Natural killer cell (primary cell): ENCODE measurements at regions not wholly inside any gene's neighbourhood (a gene's known extent, or its start where the extent isn't known, plus 50 kb on each side); places are given as distances from the start of the nearest gene placed in this dataset.

Experiments used
- ATAC-seq, 3 donors: fragments of 150-1000 bp in 2 of 3; fragments of 200-7000 bp in 1 of 3; cut with Tn5 transposase; 1 replicate in 1 of 3; 2 replicates in 2 of 3; pipeline ENCODE4 v1.10.0; 2021; ENCODE audit warnings: mild to moderate bottlenecking in 2 of 3, moderate library complexity in 2 of 3
- DNase-seq, 2 donors: peaks; one replicate each; pipeline versions ENCODE4 v3.0.0 to v3.0.0-alpha.2; 2013 to 2021; ENCODE audit warnings: mixed read lengths in 1 of 2
- H3K27ac ChIP-seq: one replicate; pipeline ENCODE4 v1.5.1; 2013; ENCODE audit warnings: mild to moderate bottlenecking, low read length
- H3K27me3 ChIP-seq: one replicate; pipeline ENCODE4 v1.6.1; 2013; ENCODE audit warnings: low read length; ENCODE audit not compliant: control insufficient read depth, insufficient read depth
- H3K36me3 ChIP-seq: one replicate; pipeline ENCODE4 v1.6.1; 2013; ENCODE audit warnings: low read length; ENCODE audit not compliant: control insufficient read depth, insufficient read depth
- H3K4me1 ChIP-seq: one replicate; pipeline ENCODE4 v1.6.1; 2013; ENCODE audit warnings: low read length; ENCODE audit not compliant: control insufficient read depth, insufficient read depth
- H3K4me3 ChIP-seq: one replicate; pipeline ENCODE4 v1.5.1; 2013; ENCODE audit warnings: low read length
- H3K9me3 ChIP-seq: one replicate; pipeline ENCODE4 v1.6.1; 2013; ENCODE audit warnings: low read length; ENCODE audit not compliant: control insufficient read depth, insufficient read depth
- H3K27ac Mint-ChIP-seq, 2 donors: one replicate each; pipeline ENCODE4 v1.8.0; 2022; ENCODE audit warnings: mild to moderate bottlenecking in 2 of 2, mixed read lengths in 2 of 2, moderate library complexity in 1 of 2
- H3K27me3 Mint-ChIP-seq, 2 donors: one replicate each; pipeline ENCODE4 v1.8.0; 2022; ENCODE audit warnings: low read depth in 2 of 2, mixed read lengths in 2 of 2
- H3K36me3 Mint-ChIP-seq: one replicate; pipeline ENCODE4 v1.8.0; 2022; ENCODE audit warnings: mixed read lengths
- H3K4me1 Mint-ChIP-seq, 2 donors: one replicate each; pipeline ENCODE4 v1.8.0; 2022; ENCODE audit warnings: mixed read lengths in 2 of 2
- H3K4me3 Mint-ChIP-seq: one replicate; pipeline ENCODE4 v1.8.0; 2022; ENCODE audit warnings: mild to moderate bottlenecking, moderate library complexity, mixed read lengths
- H3K9me3 Mint-ChIP-seq, 2 donors: one replicate each; pipeline ENCODE4 v1.8.0; 2022; ENCODE audit warnings: mixed read lengths in 2 of 2
- CTCF ChIP-seq: fragments of 200-600 bp; IDR thresholded peaks from one replicate; pipeline ENCODE4 v1.8.0; 2022; ENCODE audit warnings: antibody characterized with exemption
- WGBS: methylation state at CpG from one replicate; pipeline ENCODE4 v1.1.7; 2013; ENCODE audit warnings: missing lambda C conversion rate; ENCODE audit not compliant: insufficient coverage; 5-methylcytosine and 5-hydroxymethylcytosine counted together
- intact Hi-C: fragments of 100-400 bp; cut with micrococcal nuclease; formaldehyde crosslinking; loops from one replicate; pipeline ENCODE4 v1.14.2; 2022

GRCh38 chr6:81396916-81397315 lies 355.6 kb downstream of the TENT5A start:
- ATAC-seq (no peak), DNase-seq (no peak)
- H3K4me3 Mint-ChIP-seq: no peak overlapping the region
- 98% methylated on average over 2 of the region's 2 CpGs for WGBS
- Histone ChIP-seq H3K36me3 (no peaks in the 10 kb centered on the region), H3K27me3 (no peaks in the 10 kb centered on the region), H3K9me3 (peaks cover 8% of the 10 kb centered on the region), H3K27ac (no peak overlapping the region), H3K4me1 (no peaks in the 10 kb centered on the region), H3K4me3 (no peak overlapping the region)
- H3K27ac Mint-ChIP-seq: no peak overlapping the region
- H3K4me1 Mint-ChIP-seq: no peaks in the 10 kb centered on the region
- TF ChIP-seq CTCF: no peak
- intact Hi-C loops: no loop called here
- peaks cover 8 to 13% of the 10 kb centered on the region in 2 donors for H3K9me3 Mint-ChIP-seq
- no peaks in the 10 kb centered on the region for H3K27me3 Mint-ChIP-seq
- no peaks in the 10 kb centered on the region for H3K36me3 Mint-ChIP-seq

GRCh38 chr6:81387163-81387562 lies 365.3 kb downstream of the TENT5A start:
- peaks cover 13 to 22% of the 10 kb centered on the region in 2 donors for H3K9me3 Mint-ChIP-seq
- H3K27me3 Mint-ChIP-seq: no peaks in the 10 kb centered on the region
- H3K27ac ChIP-seq: no peak overlapping the region
- intact Hi-C loops: no loop called here
- peaks cover 2% of the 10 kb centered on the region for H3K9me3 ChIP-seq
- no peaks in the 10 kb centered on the region for H3K36me3 ChIP-seq
- TF ChIP-seq CTCF: no peak
- 67% methylated on average over 1 of the region's 1 CpG for WGBS
- H3K4me1 ChIP-seq: no peaks in the 10 kb centered on the region
- no peak overlapping the region for H3K4me3 ChIP-seq
- H3K36me3 Mint-ChIP-seq: no peaks in the 10 kb centered on the region
- ATAC-seq: no peak
- no peak for DNase-seq
- no peaks in the 10 kb centered on the region for H3K27me3 ChIP-seq
- H3K4me1 Mint-ChIP-seq: no peaks in the 10 kb centered on the region
- H3K4me3 Mint-ChIP-seq: no peak overlapping the region
- H3K27ac Mint-ChIP-seq: no peak overlapping the region

- no peak for TF ChIP-seq CTCF
- no peaks in the 10 kb centered on the region for H3K4me1 Mint-ChIP-seq
- WGBS: 64% methylated on average over 1 of the region's 2 CpGs
- intact Hi-C loops: no loop called here
- H3K9me3 Mint-ChIP-seq: peaks cover 8 to 15% of the 10 kb centered on the region in 2 donors
- H3K4me3 Mint-ChIP-seq: no peak overlapping the region
- Histone ChIP-seq H3K27me3 (no peaks in the 10 kb centered on the region), H3K27ac (no peak overlapping the region), H3K4me1 (no peaks in the 10 kb centered on the region), H3K4me3 (no peak overlapping the region), H3K9me3 (no peaks in the 10 kb centered on the region), H3K36me3 (no peaks in the 10 kb centered on the region)
- no peaks in the 10 kb centered on the region for H3K27me3 Mint-ChIP-seq
- H3K27ac Mint-ChIP-seq: no peak overlapping the region
- ATAC-seq: no peak
- H3K36me3 Mint-ChIP-seq: no peaks in the 10 kb centered on the region
- DNase-seq: no peak
These were observed 367.6 kb downstream of the TENT5A start for GRCh38 chr6:81384921-81385320.

GRCh38 chr6:81383472-81383871 lies 369.0 kb downstream of the TENT5A start:
- Histone ChIP-seq H3K36me3 (no peaks in the 10 kb centered on the region), H3K27ac (no peak overlapping the region), H3K4me3 (no peak overlapping the region), H3K27me3 (no peaks in the 10 kb centered on the region), H3K4me1 (no peaks in the 10 kb centered on the region), H3K9me3 (no peaks in the 10 kb centered on the region)
- TF ChIP-seq CTCF: no peak
- no peak overlapping the region for H3K27ac Mint-ChIP-seq
- no peaks in the 10 kb centered on the region for H3K27me3 Mint-ChIP-seq
- intact Hi-C loops: no loop called here
- ATAC-seq: no peak
- H3K4me1 Mint-ChIP-seq: no peaks in the 10 kb centered on the region
- no peak overlapping the region for H3K4me3 Mint-ChIP-seq
- WGBS: 45% methylated on average over 1 of the region's 1 CpG
- DNase-seq: no peak
- H3K9me3 Mint-ChIP-seq: peaks cover 9 to 15% of the 10 kb centered on the region in 2 donors
- H3K36me3 Mint-ChIP-seq: no peaks in the 10 kb centered on the region
